A673 (cell line): ENCODE measurements at regions not wholly inside any gene's neighbourhood (a gene's known extent, or its start where the extent isn't known, plus 50 kb on each side); places are given as distances from the start of the nearest gene placed in this dataset.

Experiments used
- CTCF ChIP-seq: fragments of 300-800, 200-600 bp; sonication (generic); conservative IDR thresholded peaks from 2 replicates; pipeline ENCODE4 v1.5.1; 2017; ENCODE audit warnings: low read depth, mild to moderate bottlenecking, antibody characterized with exemption, low read length, moderate library complexity, mixed read lengths
- EZH2 ChIP-seq: fragments of 200-600 bp; sonication (generic); IDR thresholded peaks from 2 replicates; pipeline ENCODE4 v1.6.1; 2017; ENCODE audit warnings: borderline replicate concordance, low read depth, mild to moderate bottlenecking, mixed read lengths, antibody characterized with exemption, low read length; ENCODE audit not compliant: poor library complexity, severe bottlenecking

- TF ChIP-seq CTCF (no peak), EZH2 (no peak)
These were observed 1036.7 kb upstream of the CELF4 start for GRCh38 chr18:38602341-38602740.
